IMR-90 (cell line): ENCODE measurements at regions not wholly inside any gene's neighbourhood (a gene's known extent, or its start where the extent isn't known, plus 50 kb on each side); places are given as distances from the start of the nearest gene placed in this dataset.

Experiments used
- ATAC-seq: fragments of 200-7000 bp; cut with Tn5 transposase; 2 replicates; pipeline ENCODE4 v1.9.1; 2020; ENCODE audit warnings: low read depth, mild to moderate bottlenecking, moderate library complexity
- BruUV-seq: library from RNA; stranded (reverse); fragments of 400-500 nt; replicated peaks from 2 replicates; lab custom pipeline; 2021; lab: Mats Ljungman, UMichigan
- CTCF ChIA-PET: fragments of 300-600 bp; formaldehyde crosslinking; extraction: SDS; loops from one replicate; lab custom pipeline; 2021; ENCODE audit warnings: antibody characterized with exemption; lab: Yijun Ruan, JAX
- POLR2A ChIA-PET: fragments of 300-600 bp; sonication (Branson Sonifier 250); formaldehyde crosslinking; loops from one replicate; lab custom pipeline; 2022; ENCODE audit warnings: antibody characterized with exemption; ENCODE audit not compliant: unreplicated experiment; lab: Charles Lee
- DNase-seq: peaks from one replicate; pipeline ENCODE4 v3.0.0; 2013
- H2AFZ ChIP-seq: replicated peaks from 2 replicates; pipeline ENCODE3; 2013; ENCODE audit warnings: low read length, mild to moderate bottlenecking; ENCODE audit not compliant: poor library complexity
- H2AK5ac ChIP-seq: 2 replicates; pipeline ENCODE4 v1.6.1; 2013; ENCODE audit warnings: low read depth, low read length, inconsistent platforms
- H2AK9ac ChIP-seq: replicated peaks from 2 replicates; pipeline ENCODE3; 2013; ENCODE audit warnings: mild to moderate bottlenecking, low read depth, low read length, moderate library complexity; ENCODE audit not compliant: poor library complexity
- H2BK120ac ChIP-seq: 2 replicates; pipeline ENCODE4 v1.6.1; 2013; ENCODE audit warnings: low read depth, low read length, inconsistent platforms
- H2BK15ac ChIP-seq: 3 replicates; pipeline ENCODE4 v1.6.1; 2013; ENCODE audit warnings: low read depth, low read length, inconsistent platforms
- H2BK20ac ChIP-seq: 2 replicates; pipeline ENCODE4 v1.6.1; 2013; ENCODE audit warnings: low read depth, mild to moderate bottlenecking, inconsistent platforms, low read length, moderate library complexity
- H2BK5ac ChIP-seq: 2 replicates; pipeline ENCODE4 v1.6.1; 2013; ENCODE audit warnings: mild to moderate bottlenecking, low read depth, low read length, inconsistent platforms; ENCODE audit not compliant: poor library complexity, severe bottlenecking
- H3K14ac ChIP-seq: replicated peaks from 2 replicates; pipeline ENCODE4 v1.6.1; 2013; ENCODE audit warnings: low read depth, low read length, inconsistent platforms
- H3K18ac ChIP-seq: 2 replicates; pipeline ENCODE4 v1.6.1; 2013; ENCODE audit warnings: low read depth, low read length, control low read depth
- H3K23ac ChIP-seq: 2 replicates; pipeline ENCODE4 v1.6.1; 2013; ENCODE audit warnings: low read depth, low read length, inconsistent platforms
- H3K27ac ChIP-seq: 2 replicates; pipeline ENCODE4 v1.5.1; 2013; ENCODE audit warnings: mild to moderate bottlenecking, control low read depth, low read length; ENCODE audit not compliant: insufficient read depth
- H3K27me3 ChIP-seq: 2 replicates; pipeline ENCODE4 v1.6.1; 2013; ENCODE audit warnings: low read length; ENCODE audit not compliant: control insufficient read depth, insufficient read depth
- H3K36me3 ChIP-seq: 2 replicates; pipeline ENCODE4 v1.6.1; 2013; ENCODE audit warnings: low read length, mixed read lengths; ENCODE audit not compliant: control insufficient read depth, insufficient read depth
- H3K4ac ChIP-seq: 2 replicates; pipeline ENCODE4 v1.6.1; 2013; ENCODE audit warnings: low read depth, low read length, inconsistent platforms
- H3K4me1 ChIP-seq: 2 replicates; pipeline ENCODE4 v1.6.1; 2013; ENCODE audit warnings: low read length, mixed read lengths; ENCODE audit not compliant: control insufficient read depth, insufficient read depth
- H3K4me2 ChIP-seq: 2 replicates; pipeline ENCODE4 v1.6.1; 2013; ENCODE audit warnings: low read depth, mild to moderate bottlenecking, control low read depth, low read length, moderate library complexity
- H3K4me3 ChIP-seq: 2 replicates; pipeline ENCODE4 v1.5.1; 2013; ENCODE audit warnings: low read depth, mild to moderate bottlenecking, control low read depth, low read length, moderate library complexity; ENCODE audit not compliant: insufficient read depth
- H3K56ac ChIP-seq: 2 replicates; pipeline ENCODE4 v1.6.1; 2013; ENCODE audit warnings: low read length, inconsistent platforms; ENCODE audit not compliant: insufficient read depth; ENCODE audit errors: extremely low read depth
- H3K79me1 ChIP-seq, 2 experiments: 2 replicates each; pipeline ENCODE4 v1.6.1; 2013; ENCODE audit warnings: low read length in 2 of 2, inconsistent platforms in 1 of 2, low read depth in 1 of 2
- H3K9ac ChIP-seq: 2 replicates; pipeline ENCODE4 v1.6.1; 2013; ENCODE audit warnings: low read depth, low read length, control low read depth
- H3K9me1 ChIP-seq: 2 replicates; pipeline ENCODE4 v1.6.1; 2013; ENCODE audit warnings: low read length, inconsistent platforms; ENCODE audit not compliant: insufficient read depth
- H3K9me3 ChIP-seq: 2 replicates; pipeline ENCODE4 v1.6.1; 2013; ENCODE audit warnings: low read length; ENCODE audit not compliant: control insufficient read depth, insufficient read depth
- H4K20me1 ChIP-seq: 2 replicates; pipeline ENCODE4 v1.6.1; 2013; ENCODE audit warnings: low read length, inconsistent platforms; ENCODE audit not compliant: insufficient read depth
- H4K5ac ChIP-seq: 2 replicates; pipeline ENCODE4 v1.6.1; 2013; ENCODE audit warnings: mild to moderate bottlenecking, low read depth, low read length, control low read depth
- H4K8ac ChIP-seq, 2 experiments: 2 replicates each; pipeline ENCODE4 v1.6.1; 2013; ENCODE audit warnings: low read depth in 2 of 2, low read length in 2 of 2, control low read depth in 1 of 2, inconsistent platforms in 1 of 2
- H4K91ac ChIP-seq: 2 replicates; pipeline ENCODE4 v1.6.1; 2013; ENCODE audit warnings: low read depth, low read length, inconsistent platforms; ENCODE audit not compliant: insufficient read depth
- FOS ChIP-seq: fragments of 150-350 bp; IDR thresholded peaks from 2 replicates; pipeline ENCODE4 v1.6.1; 2016; ENCODE audit warnings: low read depth, low read length
- RCOR1 ChIP-seq: IDR thresholded peaks from 2 replicates; pipeline ENCODE4 v1.6.1; 2012; ENCODE audit warnings: mild to moderate bottlenecking, low read length, improper control_type of control experiment; ENCODE audit not compliant: insufficient replicate concordance
- SMC3 ChIP-seq: fragments of 150-350 bp; IDR thresholded peaks from 2 replicates; pipeline ENCODE4 v1.6.1; 2016; ENCODE audit warnings: low read depth, mild to moderate bottlenecking, antibody characterized with exemption, low read length, moderate library complexity
- WGBS, 2 experiments: methylation state at CpG; one replicate each; pipeline versions ENCODE4 v1.1.5 to v1.1.7; 2013; ENCODE audit warnings: missing lambda C conversion rate in 2 of 2; ENCODE audit not compliant: insufficient read length in 1 of 2; ENCODE audit errors: extremely low coverage in 2 of 2; 5-methylcytosine and 5-hydroxymethylcytosine counted together
- dilution Hi-C: fragments of 300-500 bp; cut with HindIII; formaldehyde crosslinking; loops from one replicate; pipeline ENCODE4 v1.14.3; 2018; ENCODE audit warnings: low sequenced_read_pairs; ENCODE audit not compliant: unreplicated experiment
- in situ Hi-C: fragments of 300-500 bp; cut with MboI; formaldehyde crosslinking; loops from 3 replicates; pipeline ENCODE4 v1.14.3; 2019; ENCODE audit warnings: low sequenced_read_pairs, inconsistent platforms, mixed read lengths
- intact Hi-C: fragments of 100-400 bp; cut with micrococcal nuclease; formaldehyde crosslinking; loops from 2 replicates; pipeline ENCODE4 v1.10.0; 2022

DNA sequence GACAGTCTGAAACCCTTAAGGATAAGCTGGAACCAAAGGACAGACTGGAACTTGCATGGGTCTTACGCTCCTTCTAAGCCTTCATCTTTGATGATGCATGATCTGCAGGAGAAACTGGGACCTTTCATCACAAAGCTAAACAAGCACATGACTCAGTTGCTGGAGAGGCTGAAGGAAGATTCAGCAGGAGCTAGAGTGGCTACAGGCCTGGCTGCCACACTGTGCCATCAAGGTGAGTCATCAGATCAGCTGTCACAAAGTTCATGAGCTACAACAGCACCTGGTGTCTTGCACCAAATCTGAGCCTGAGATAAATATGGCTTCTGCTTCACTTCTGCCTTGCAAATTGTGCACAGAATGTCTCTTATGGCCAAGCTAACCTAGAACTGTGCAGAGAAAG lies 95.5 kb upstream of the MARK1 start:
- ChIA-PET CTCF (no interaction called here), POLR2A (no interaction called here)
- H3K4me2 ChIP-seq, result no peak overlapping the region
- H3K14ac ChIP-seq, result no peak overlapping the region
- no peaks in the 10 kb centered on the region for H3K9me1 ChIP-seq
- H3K27me3 ChIP-seq, result no peaks in the 10 kb centered on the region
- no peak overlapping the region for H2AK9ac ChIP-seq
- H2BK120ac ChIP-seq, result no peak overlapping the region
- H2AFZ ChIP-seq, result no peak overlapping the region
- H3K36me3 ChIP-seq, result no peaks in the 10 kb centered on the region
- TF ChIP-seq SMC3 (no peak), FOS (no peak), RCOR1 (no peak)
- no peak overlapping the region for H2BK20ac ChIP-seq
- H3K9me3 ChIP-seq, result no peaks in the 10 kb centered on the region
- dilution Hi-C loops (no loop called here), in situ Hi-C loops (no loop called here), intact Hi-C loops (no loop called here)
- no peak overlapping the region for H3K4me3 ChIP-seq
- no peak for DNase-seq
- H3K27ac ChIP-seq, result no peak overlapping the region
- no peak for ATAC-seq
- H3K18ac ChIP-seq, result no peak overlapping the region
- no peak overlapping the region for H3K4ac ChIP-seq
- H3K4me1 ChIP-seq, result no peaks in the 10 kb centered on the region
- no CpG with 5 or more reads among the region's 1 CpG for WGBS, 2 experiments
- no peak overlapping the region for H2AK5ac ChIP-seq
- no peak overlapping the region for H2BK5ac ChIP-seq
- BruUV-seq, result no TSS peak
- H4K8ac ChIP-seq, result no peak overlapping the region
- H2BK15ac ChIP-seq, result no peak overlapping the region
- no peak overlapping the region for H3K23ac ChIP-seq
- H3K79me1 ChIP-seq, result no peaks in the 10 kb centered on the region
- H4K5ac ChIP-seq, result no peak overlapping the region
- no peak overlapping the region for H3K9ac ChIP-seq
- no peaks in the 10 kb centered on the region for H4K20me1 ChIP-seq
- H3K56ac ChIP-seq, result no peak overlapping the region
- no peak overlapping the region for H4K91ac ChIP-seq
